HEK293 (cell line): ENCODE measurements at regions not wholly inside any gene's neighbourhood (a gene's known extent, or its start where the extent isn't known, plus 50 kb on each side); places are given as distances from the start of the nearest gene placed in this dataset.
"Not testable (repeated sequence)": the region's sequence is repeated elsewhere in the genome, so short reads cannot be mapped to it uniquely, and the experiment has no call there.

Experiments
- ZNF133 ChIP-seq: fragments of 450-650 bp; formaldehyde crosslinking; IDR thresholded peaks from 2 replicates; pipeline ENCODE4 v1.5.1; 2016; ENCODE audit warnings: missing biosample characterization, missing genetic modification characterization
- ZNF660 ChIP-seq: fragments of 450-650 bp; IDR thresholded peaks from 2 replicates; pipeline ENCODE4 v1.5.1; 2018; ENCODE audit warnings: missing biosample characterization, mild to moderate bottlenecking, missing genetic modification characterization

DNA sequence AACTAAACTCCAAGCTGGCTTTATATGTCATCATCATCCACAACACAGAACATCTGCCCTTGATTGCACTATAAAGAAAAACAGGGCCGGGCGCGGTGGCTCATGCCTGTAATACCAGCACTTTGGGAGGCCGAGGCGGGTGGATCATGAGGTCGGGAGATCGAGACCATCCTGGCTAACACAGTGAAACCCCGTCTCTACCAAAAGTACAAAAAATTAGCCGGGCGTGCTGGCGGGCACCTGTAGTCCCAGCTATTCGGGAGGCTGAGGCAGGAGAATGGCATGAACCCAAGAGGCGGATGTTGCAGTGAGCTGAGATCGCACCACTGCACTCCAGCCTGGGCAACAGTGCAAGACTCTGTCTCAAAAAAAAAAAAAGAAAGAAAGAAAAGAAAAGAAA, 290.3 kb upstream of the CELF2 start:
- not testable (repeated sequence) for TF ChIP-seq ZNF133 (tag by site-specific recombination); ZNF660
